Tibial nerve (tissue), 4 donors: ENCODE measurements at regions not wholly inside any gene's neighbourhood (a gene's known extent, or its start where the extent isn't known, plus 50 kb on each side); places are given as distances from the start of the nearest gene placed in this dataset.

Source experiments
- EP300 ChIP-seq, 2 donors: sonication (generic); formaldehyde crosslinking; IDR thresholded peaks; one replicate each; pipeline ENCODE4 v1.6.1; 2017; ENCODE audit warnings: antibody characterized with exemption in 2 of 2, mild to moderate bottlenecking in 1 of 2
- POLR2A ChIP-seq, 2 donors: fragments of 450-650 bp; IDR thresholded peaks; one replicate each; pipeline ENCODE4 v1.6.1; 2017; ENCODE audit warnings: antibody characterized with exemption in 2 of 2, mild to moderate bottlenecking in 2 of 2, moderate library complexity in 2 of 2
- TF ChIP-seq, protein P1 (sequence below), 5 experiments: fragments of 200-600 bp in 3 of 5; fragments of 450-650 bp in 2 of 5; sonication (generic) in 3 of 5; IDR thresholded peaks; one replicate each; pipeline ENCODE4 v1.5.1; 2016 to 2019; ENCODE audit warnings: antibody characterized with exemption in 5 of 5, mild to moderate bottlenecking in 3 of 5, moderate library complexity in 2 of 5

DNA sequence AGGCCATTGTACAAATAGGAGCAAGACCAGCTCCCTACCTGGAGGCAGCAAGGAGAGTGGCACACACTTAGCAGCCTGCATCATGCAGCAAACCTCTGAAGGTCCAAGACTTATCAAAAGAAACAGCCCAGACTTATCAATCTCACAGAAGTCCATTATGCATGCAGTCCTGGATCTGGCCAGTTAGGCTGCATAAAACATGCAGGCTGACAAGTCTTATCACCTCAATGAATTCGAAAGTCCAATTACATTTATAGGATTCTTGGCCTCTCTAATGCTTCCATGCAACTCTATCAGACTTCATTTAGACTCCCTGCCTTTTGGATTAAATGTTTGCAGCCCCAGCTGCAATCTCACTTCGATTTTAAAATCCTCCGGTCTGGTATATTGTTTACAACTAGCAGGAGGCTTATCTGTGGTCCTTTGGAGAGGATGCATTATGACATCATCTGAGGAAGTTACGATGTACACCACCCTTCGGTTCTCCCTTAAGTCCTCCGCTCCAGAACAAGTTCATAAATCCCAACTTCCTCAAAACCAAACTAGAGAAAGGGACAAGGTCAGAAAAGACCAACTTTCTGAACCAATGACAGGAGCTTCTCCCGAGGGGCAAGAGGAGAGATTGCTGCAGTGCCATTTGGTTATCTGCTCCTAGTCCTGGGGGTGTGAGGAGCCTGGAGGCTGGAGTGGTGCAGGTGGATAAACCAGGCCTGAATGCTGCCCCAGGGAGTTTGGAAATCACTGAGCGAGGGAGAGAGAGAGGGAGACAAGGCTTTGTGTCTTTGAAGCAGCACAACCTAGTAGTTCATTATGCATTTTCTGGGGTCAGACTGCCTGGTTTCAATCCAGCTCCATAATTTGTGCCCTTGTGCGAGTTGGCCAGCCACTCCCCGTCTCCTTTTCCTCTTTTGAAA is 313.9 kb downstream of the TLE1 start:
- TF ChIP-seq EP300 (IDR thresholded peaks at IDR 0.05), result no peak
- TF ChIP-seq, protein P1, sequence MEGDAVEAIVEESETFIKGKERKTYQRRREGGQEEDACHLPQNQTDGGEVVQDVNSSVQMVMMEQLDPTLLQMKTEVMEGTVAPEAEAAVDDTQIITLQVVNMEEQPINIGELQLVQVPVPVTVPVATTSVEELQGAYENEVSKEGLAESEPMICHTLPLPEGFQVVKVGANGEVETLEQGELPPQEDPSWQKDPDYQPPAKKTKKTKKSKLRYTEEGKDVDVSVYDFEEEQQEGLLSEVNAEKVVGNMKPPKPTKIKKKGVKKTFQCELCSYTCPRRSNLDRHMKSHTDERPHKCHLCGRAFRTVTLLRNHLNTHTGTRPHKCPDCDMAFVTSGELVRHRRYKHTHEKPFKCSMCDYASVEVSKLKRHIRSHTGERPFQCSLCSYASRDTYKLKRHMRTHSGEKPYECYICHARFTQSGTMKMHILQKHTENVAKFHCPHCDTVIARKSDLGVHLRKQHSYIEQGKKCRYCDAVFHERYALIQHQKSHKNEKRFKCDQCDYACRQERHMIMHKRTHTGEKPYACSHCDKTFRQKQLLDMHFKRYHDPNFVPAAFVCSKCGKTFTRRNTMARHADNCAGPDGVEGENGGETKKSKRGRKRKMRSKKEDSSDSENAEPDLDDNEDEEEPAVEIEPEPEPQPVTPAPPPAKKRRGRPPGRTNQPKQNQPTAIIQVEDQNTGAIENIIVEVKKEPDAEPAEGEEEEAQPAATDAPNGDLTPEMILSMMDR (IDR thresholded peaks at IDR 0.05), result no peak
- TF ChIP-seq POLR2A (IDR thresholded peaks at IDR 0.05), result no peak
